ENCODE measurements at regions not wholly inside any gene's neighbourhood (a gene's known extent, or its start where the extent isn't known, plus 50 kb on each side); places are given as distances from the start of the nearest gene placed in this dataset.

GRCh38 chr15:87656372-87656771, 600.2 kb downstream of the NTRK3 start:
- TF ChIP-seq CTCF (IDR thresholded peaks at IDR 0.05; ENCODE audit: borderline replicate concordance, extremely low read depth, low read length, poor library complexity, severe bottlenecking) (no peak), EZH2 (IDR thresholded peaks at IDR 0.05; ENCODE audit: borderline replicate concordance, low read depth, low read length, severe bottlenecking) (no peak)
